HG02884 (cell line): ENCODE measurements at regions not wholly inside any gene's neighbourhood (a gene's known extent, or its start where the extent isn't known, plus 50 kb on each side); places are given as distances from the start of the nearest gene placed in this dataset.

Experiments used
- ATAC-seq: cut with Tn5 transposase; IDR thresholded peaks from one replicate; pipeline ENCODE4 v1.9.1; 2021; ENCODE audit warnings: mild to moderate bottlenecking, moderate library complexity; ENCODE audit not compliant: unreplicated experiment

DNA sequence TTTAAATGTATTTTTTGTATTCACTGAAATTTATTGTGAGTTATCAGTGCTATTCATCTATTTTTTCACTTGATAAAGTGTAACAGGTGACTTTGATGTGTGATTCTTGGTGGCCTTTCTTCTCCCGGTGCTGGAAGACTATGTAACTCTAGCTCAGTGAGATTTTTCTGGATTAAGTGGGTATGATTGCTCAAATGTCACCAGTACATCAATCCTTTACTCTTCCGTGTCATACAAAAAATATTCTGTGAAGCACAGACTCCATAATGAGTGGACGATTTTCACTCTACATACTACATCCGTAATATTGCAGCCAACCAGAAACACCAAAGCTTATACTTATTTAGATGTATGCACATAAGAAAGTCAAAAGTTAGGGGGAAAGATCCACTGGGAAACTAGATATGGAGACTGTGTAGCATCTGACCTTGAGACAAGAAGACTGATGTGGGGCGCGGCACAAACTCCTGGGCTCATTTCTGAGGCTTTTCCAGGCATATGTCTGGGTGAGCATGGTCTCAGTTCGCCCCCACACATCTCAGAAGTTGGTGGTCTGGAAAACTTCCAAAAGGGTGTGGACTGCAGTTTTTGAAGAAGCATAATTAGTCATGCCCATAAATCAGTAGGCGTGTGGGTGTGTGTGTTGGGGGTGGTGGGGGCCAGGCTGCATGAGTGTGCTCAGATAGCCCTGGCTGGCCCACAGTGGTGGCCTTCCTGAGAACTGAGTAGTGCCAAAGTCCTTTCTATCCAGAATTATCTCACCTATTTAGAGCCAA lies 53.9 kb upstream of the TENM3 start:
- no peak for ATAC-seq

DNA sequence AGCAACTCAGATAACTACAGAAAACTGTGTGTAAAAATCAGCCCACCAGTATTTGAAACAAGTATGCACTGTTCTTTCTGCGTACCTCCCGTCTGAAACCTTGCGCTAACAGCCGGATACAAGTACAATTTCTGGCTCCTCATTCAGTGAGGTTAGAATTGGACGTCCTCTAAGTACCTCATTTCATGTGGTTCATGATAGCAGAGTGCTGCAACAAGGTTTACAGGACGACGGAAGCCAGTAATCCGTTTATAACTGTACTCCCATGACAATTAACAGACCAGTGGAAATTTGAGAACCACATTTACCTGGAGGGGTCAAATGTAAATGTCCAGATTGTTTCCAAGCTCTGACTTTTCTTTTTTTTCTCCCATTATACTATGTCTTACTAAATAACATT lies 52.9 kb upstream of the TENM3 start:
- no peak for ATAC-seq

DNA sequence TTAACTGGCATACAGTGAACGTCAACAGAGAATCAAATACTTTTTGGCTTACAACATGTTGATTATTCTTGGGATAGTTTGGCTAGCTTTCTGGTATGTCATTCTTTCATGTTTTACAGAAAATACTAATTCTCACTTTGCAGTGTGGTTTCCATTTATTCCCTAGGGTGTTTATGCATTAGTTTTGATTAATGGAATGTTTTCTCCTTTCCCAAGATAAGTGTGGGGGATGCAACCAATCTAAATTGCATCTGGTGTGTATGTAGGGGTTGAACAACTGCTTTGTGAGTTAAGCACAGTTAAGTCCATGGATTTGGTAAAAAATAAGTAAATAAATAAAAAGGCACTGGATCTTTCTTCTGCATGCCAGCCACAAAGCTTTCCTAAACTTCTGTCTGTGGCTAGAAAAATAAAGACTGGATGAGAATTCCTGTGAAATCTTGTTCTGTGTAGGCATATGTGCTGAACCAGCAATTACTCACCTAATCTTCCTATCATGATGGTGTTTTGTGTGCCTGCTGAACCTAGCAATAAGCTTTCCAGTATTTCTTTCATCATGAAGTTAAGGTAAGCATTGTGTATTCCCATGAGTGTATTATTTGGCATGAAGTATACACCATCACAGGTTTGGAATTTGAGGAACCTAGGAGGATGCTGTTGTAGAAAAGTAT lies 50.6 kb upstream of the TENM3 start:
- no peak for ATAC-seq

DNA sequence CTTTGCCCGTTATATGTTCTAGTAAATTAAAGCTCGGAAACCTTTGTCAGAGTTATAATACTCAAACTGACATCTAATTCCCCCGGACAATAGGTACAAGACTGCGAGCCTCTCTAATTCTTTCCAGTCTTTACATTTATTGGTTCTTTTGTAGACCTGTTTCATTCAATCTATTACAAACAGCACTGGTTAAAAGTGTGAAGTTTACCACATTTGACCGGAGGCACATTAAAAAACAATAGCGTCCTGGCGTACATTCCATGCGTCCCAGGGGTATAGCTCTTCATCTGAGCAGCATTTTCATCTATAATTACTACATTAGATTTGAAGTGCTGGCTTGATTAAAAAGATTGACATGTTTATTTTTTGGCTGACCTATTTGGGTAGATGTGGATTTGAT lies 49.9 kb upstream of the TENM3 start:
- no peak for ATAC-seq
